Mucosa of descending colon (tissue), 3 donors: ENCODE measurements at regions not wholly inside any gene's neighbourhood (a gene's known extent, or its start where the extent isn't known, plus 50 kb on each side); places are given as distances from the start of the nearest gene placed in this dataset.

Experiments
- ATAC-seq: fragments of 200-7000 bp; cut with Tn5 transposase; one replicate; pipeline ENCODE4 v1.9.1; 2020; ENCODE audit warnings: mild to moderate bottlenecking, moderate library complexity
- DNase-seq, 3 donors: peaks; one replicate each; pipeline ENCODE4 v3.0.0-alpha.2; 2020
- H3K36me3 ChIP-seq: fragments of 200-600 bp; one replicate; pipeline ENCODE4 v1.8.0; 2021; ENCODE audit warnings: low read depth, mild to moderate bottlenecking
- H3K4me1 ChIP-seq: fragments of 200-600 bp; one replicate; pipeline ENCODE4 v1.8.0; 2021; ENCODE audit warnings: low read depth, mild to moderate bottlenecking
- H3K4me3 ChIP-seq: fragments of 200-600 bp; one replicate; pipeline ENCODE4 v1.8.0; 2021; ENCODE audit warnings: mild to moderate bottlenecking
- H3K9me3 ChIP-seq: fragments of 200-600 bp; one replicate; pipeline ENCODE4 v1.8.0; 2021; ENCODE audit warnings: mild to moderate bottlenecking
- CTCF ChIP-seq: fragments of 200-600 bp; IDR thresholded peaks from one replicate; pipeline ENCODE4 v1.8.0; 2022; ENCODE audit warnings: antibody characterized with exemption, mild to moderate bottlenecking
- intact Hi-C, 2 donors: fragments of 100-400 bp; cut with DNase I in 1 of 2; cut with micrococcal nuclease in 1 of 2; formaldehyde crosslinking; loops; one replicate each; pipeline versions ENCODE4 v1.11.0 to v1.11.1; 2022; cut with DNase I, micrococcal nuclease
- donor health status: DM: no; HTN: no; CAD: no; lungs with moderate emphysema.
- donor health status: DM: no; HTN: no; CAD: no.
- donor health status: DM: no; HTN: yes; CAD: no.

GRCh38 chr4:12588582-12588981, 895.6 kb downstream of the RAB28 start:
- H3K4me1 ChIP-seq, result no peaks in the 10 kb centered on the region
- H3K4me3 ChIP-seq, result no peak overlapping the region
- ATAC-seq (no peak), DNase-seq (no peak)
- H3K36me3 ChIP-seq, result no peaks in the 10 kb centered on the region
- H3K9me3 ChIP-seq, result no peaks in the 10 kb centered on the region
- TF ChIP-seq CTCF, result no peak
- intact Hi-C loops, result no loop called here

GRCh38 chr4:12586242-12587006, 897.7 kb downstream of the RAB28 start:
- Histone ChIP-seq H3K4me3 (no peak overlapping the region), H3K4me1 (no peaks in the 10 kb centered on the region), H3K9me3 (no peaks in the 10 kb centered on the region), H3K36me3 (no peaks in the 10 kb centered on the region)
- TF ChIP-seq CTCF, result no peak
- DNase-seq, result no peak
- no peak for ATAC-seq
- intact Hi-C loops, result no loop called here

- intact Hi-C loops, result no loop called here
- ATAC-seq (no peak), DNase-seq (peak in 1 of 3 donors; percentile 3)
- Histone ChIP-seq H3K36me3 (no peaks in the 10 kb centered on the region), H3K4me1 (no peaks in the 10 kb centered on the region), H3K9me3 (no peaks in the 10 kb centered on the region), H3K4me3 (no peak overlapping the region)
- TF ChIP-seq CTCF, result no peak
Observed at GRCh38 chr4:12584116-12584875, 899.8 kb downstream of the RAB28 start.

DNA sequence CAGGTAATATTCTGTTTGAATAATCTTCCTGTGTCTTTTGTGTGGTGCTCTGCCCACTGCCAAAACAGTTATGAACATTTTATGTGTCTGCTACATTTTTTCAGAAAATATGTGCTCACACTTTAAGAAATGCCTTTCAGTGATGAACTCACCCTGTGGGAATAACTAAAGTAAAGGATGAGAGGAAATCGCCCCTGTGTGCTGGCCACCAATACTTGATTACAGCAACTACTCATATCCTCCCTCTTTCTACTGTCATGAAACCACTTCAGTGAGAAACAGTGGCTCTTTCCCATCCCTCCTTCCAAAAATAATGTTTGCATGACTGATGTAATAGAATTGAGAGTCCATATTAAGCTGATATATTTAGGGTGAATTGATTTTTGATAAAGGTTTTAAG, 900.9 kb downstream of the RAB28 start:
- no peak for DNase-seq
- intact Hi-C loops, result no loop called here
- ATAC-seq, result no peak

GRCh38 chr4:12580787-12581186, 903.4 kb downstream of the RAB28 start:
- Histone ChIP-seq H3K9me3 (no peaks in the 10 kb centered on the region), H3K4me1 (no peaks in the 10 kb centered on the region), H3K36me3 (no peaks in the 10 kb centered on the region), H3K4me3 (no peak overlapping the region)
- DNase-seq (peak in 1 of 3 donors; percentile 21), ATAC-seq (peak; percentile 71)
- intact Hi-C loops, result no loop called here
- no peak for TF ChIP-seq CTCF

More for the DNA sequence above, 900.9 kb downstream of the RAB28 start:
- Histone ChIP-seq H3K4me3 (no peak overlapping the region), H3K4me1 (no peaks in the 10 kb centered on the region), H3K36me3 (no peaks in the 10 kb centered on the region), H3K9me3 (no peaks in the 10 kb centered on the region)
- no peak for TF ChIP-seq CTCF
